Hematopoietic multipotent progenitor cell treated with erythropoietin and hydrocortisone succinate and interleukin-3 and kit ligand, for 8 days (in vitro differentiated cells): ENCODE measurements at regions not wholly inside any gene's neighbourhood (a gene's known extent, or its start where the extent isn't known, plus 50 kb on each side); places are given as distances from the start of the nearest gene placed in this dataset.
"Not testable (repeated sequence)": the region's sequence is repeated elsewhere in the genome, so short reads cannot be mapped to it uniquely, and the experiment has no call there.

Experiments used
- DNase-seq: peaks from one replicate; pipeline ENCODE4 v3.0.0-alpha.2; 2015

DNA sequence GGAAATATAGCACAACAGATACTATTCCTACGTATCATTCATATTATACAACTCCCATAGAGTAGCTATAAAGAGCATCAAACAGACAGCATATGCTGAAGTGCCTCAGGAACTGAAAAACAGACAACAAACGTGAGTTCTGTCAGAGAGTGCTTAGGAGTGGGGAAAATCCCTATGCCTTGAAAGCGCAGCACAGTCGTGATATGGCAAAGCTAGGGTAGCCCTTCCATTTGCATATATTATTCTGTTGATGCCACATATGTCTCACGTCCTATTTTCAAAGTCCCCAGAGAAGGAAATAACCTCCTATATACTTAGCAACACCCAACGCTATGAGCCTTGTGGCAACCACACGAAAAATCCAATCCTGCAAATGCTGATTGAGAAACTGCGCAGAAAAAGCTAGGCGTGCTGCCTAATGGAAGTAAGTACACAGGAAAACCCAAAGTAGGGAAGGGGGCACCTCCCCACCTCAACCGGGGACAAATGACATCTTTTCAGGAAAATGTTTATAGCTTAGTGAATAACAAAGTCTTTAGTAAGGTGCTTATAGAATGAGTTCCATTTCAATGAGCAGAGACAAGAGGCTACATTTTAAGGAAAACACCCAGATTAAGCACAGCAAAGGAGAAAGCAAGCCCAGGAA lies 105.1 kb downstream of the MED10 start:
- DNase-seq, result no peak

DNA sequence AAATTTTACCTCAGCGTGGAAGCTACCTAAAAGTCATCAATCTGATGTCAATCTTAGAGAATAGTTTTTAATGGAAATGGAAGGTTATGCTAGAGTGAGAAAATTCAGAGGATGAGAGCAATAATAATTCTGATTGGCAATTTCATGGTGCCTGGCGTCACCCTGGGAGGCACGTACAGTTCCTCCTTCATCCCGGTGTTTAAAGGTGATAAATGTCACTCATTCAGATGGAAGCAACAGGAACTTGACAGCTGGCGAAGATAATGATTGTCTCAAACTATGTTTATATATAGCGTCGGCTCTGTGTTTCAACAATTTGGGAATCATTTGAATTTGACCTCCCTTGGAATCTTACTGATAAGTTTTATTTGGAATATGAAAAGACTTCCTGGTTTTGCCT lies 108.4 kb downstream of the MED10 start:
- DNase-seq, result no peak

DNA sequence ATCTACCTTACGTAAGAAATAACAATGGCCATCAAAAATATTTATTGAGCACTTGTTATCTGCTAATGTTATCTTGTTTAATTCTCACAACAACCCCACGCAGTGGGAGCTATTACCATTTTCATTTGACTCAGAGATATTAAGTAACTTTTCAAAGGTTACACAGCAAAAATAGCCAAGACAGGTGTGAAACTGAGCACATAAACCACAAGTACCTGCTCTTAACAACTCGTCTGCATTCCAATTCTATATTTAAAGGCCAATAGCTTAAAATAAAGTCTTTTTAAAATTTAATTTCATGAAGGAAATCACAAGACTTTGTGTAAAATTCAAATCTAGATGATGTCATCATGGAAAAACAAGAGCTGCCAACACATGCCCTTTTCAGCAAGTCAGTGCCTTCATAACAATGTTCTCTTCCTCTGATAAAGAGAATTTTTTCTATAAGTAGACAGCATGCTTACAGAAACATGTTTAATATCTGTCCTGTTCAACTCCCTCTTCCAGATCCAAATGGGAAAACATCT lies 111.6 kb downstream of the MED10 start:
- DNase-seq, result no peak

DNA sequence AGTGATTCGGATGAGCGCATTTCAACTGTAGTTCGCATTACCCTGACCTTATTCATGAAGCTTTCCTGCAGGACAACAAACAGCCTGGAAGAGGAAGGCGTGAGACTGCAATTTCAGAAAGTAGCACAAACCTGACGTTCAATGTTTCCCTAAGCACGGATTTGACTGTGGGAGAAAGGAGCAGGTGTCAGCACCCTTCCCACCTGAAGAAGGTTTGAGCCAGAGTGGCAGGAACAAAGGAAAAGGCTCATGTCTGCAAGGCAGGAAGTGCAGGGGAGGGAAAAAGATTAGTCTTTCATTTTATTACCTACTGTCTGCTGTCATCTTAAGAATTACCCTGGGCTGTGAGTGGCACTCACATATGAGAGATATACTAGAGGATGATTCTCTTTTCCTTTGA lies 114.0 kb downstream of the MED10 start:
- DNase-seq, result no peak

DNA sequence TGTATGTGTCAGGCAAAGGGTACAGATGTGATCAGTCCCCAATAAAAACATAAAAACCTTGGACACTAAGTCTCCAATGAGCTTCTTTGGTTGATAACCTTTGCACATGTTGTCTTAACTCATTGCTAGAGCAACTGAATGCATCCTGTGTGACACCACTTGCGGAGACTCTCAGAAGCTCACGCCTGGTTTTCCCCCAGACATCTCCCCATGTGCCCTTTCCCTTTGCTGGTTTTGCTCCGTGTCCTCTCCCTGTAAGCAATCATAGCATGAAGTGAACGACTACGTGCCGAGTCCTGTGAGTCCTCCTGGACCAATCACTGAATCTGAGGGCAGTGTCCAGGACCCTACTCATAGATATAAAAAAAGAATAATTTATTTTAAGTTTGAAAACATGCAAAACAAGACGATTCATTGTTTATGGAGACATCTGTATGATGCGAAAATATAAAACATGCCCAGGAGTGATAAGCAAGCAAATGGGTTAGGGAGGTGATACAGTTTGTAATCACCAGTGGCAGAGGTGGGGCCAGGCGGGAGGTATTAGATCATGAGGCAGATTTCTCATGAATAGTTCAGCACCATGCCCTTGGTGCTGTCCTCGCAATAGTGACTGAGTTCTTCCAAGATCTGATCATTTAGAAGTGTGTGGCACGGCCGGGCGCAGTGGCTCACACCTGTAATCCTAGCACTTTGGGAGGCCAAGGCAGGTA lies 115.5 kb downstream of the MED10 start:
- DNase-seq, result no peak

DNA sequence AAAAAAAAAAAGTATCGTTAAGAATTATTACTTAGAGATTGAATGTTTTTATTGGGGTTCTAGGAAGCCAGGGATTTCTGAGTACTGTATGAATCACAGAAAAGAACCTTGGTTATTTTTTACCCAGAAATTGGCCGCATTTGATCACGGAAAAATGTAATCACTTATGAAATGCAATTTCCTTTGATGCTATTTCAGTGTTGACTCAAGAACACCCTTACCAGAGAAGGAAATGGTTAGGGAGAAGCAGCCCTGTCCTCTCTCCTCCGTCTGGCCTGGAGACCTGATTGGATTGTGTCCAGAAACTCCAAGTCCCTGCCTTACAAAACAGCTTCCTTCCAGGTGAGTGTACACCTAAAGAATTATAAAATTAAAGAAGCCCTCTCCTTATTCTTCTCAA lies 116.7 kb downstream of the MED10 start:
- DNase-seq, result no peak

DNA sequence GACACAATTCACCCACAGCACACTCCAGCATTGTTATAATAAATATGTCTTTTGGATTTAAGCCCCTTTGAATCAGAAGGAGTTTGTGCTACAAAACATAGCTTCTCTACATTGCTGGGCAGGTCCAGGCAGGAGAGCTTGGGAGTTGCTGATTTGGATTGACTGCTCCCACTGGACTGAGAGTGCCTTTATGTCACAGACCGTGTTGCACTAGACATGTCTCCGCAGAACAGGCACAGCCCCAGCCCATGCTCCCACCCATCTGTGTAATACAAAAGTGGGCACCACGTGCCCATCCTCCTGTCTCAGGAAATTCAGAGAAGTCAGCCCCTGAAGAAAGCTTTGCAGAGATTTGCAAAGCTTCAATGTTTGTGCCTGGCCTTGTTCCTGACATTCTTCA lies 117.1 kb downstream of the MED10 start:
- no peak for DNase-seq

DNA sequence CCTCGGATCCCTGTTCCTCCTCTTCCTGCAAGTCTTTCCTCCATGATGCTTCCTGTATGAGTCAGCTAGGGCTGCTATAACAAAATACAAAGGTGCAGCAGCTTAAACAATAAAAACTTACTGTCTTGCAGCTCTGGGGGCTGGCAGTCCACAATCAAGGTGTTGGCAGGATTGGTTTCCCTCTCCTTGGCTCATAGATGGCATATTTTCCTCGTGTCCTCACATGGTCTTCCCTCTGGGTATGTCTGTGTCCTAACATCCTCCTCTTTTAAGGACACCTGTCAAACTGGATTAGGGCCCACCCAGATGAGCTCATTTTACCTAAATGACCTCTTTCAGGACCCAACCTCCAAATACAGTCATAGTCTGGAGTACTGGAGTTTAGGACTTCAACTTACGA lies 117.5 kb downstream of the MED10 start:
- DNase-seq, result no peak

DNA sequence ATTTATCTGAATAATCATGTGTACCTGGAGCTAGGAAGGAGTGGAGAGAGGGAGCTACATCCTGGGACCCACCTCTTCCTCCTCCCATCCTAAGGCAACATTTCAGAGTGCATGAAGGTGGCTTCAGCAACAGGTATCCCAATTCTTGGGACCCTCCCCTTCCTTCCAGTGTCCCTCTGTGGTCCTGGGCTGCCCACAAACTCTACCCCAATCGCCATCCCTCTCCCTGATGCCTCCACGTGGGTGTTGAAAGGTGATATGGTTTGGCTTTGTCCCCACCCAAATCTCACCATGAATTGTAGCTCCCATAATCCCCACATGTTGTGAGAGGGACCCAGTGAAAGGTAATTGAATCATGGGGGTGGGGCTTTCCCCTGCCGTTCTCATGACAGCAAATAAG lies 121.4 kb downstream of the MED10 start:
- DNase-seq, result no peak

DNA sequence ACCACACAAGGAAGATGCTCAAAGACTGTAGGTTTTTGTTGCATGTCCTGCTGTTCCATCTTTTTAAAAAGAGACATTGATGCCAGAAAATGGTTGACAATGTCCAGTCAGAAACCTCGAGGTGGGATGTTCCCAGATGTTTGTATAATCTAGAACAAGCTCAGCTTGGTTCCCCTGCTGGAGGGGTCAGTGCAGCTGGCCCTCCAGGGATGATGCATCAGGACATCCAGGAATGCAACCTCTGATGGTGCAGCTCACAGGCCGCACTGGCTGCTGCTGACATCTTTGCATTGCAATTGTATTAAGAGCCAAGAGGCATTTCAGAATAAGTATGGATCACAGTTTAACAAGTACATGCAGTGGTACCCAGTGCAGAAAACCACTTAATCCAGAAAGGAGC lies 122.4 kb downstream of the MED10 start:
- no peak for DNase-seq

DNA sequence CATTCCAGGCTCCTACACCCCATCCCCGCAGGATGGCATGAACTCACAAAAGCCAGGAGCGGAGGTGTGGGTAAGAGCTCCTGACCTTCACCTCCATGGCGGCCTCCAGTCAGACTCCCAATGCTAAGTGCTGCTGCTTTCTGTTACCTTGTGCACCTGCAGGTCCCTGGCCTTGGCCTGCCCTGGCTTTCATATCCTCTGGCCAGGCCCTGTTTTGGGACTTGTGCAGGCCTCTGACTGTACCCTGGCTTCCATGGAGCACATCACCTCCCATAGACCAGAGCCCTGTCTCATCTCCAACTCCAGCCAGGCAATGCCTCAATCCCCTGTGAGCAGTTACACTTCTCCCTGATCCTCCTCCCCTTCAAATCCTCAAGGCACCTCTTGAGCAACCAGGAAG lies 124.5 kb downstream of the MED10 start:
- DNase-seq, result no peak

DNA sequence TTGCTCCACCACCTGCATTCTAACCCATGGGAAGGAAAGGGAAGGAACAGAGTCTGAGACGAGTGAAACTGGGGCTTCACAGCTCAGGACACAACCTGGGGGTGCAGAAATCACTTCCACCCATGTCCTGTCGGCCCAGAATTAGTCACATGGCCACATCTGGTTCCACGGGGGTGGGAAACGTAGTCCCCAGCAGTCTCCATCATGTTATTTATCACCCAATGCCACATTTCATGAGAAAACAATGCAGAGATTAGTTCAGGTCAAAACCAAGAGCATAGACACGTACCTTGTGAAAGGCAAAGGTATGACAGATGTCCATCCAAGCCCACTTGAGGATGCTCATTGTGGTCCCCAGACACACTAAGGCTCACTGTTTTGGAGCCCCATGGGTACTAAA lies 125.1 kb downstream of the MED10 start:
- DNase-seq, result no peak

DNA sequence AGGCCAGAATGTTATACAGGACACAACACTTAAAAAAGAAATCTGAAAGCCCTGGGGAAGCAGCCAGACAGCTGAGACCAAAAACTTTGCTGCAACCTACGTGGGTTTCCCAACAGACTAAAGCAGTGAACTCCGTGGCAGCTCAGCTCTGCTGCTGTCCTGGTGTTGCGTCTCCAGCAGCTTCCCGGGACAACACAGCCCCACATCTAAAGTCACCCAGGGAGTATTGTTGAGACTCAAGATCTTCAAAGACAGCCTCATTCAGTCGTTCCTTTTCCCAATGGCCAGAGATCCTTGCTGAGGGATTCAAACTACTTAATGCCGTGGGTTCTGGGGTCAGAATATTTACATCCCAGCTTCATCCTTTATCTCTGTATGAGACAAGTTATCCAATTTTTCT lies 125.8 kb downstream of the MED10 start:
- DNase-seq, result no peak

DNA sequence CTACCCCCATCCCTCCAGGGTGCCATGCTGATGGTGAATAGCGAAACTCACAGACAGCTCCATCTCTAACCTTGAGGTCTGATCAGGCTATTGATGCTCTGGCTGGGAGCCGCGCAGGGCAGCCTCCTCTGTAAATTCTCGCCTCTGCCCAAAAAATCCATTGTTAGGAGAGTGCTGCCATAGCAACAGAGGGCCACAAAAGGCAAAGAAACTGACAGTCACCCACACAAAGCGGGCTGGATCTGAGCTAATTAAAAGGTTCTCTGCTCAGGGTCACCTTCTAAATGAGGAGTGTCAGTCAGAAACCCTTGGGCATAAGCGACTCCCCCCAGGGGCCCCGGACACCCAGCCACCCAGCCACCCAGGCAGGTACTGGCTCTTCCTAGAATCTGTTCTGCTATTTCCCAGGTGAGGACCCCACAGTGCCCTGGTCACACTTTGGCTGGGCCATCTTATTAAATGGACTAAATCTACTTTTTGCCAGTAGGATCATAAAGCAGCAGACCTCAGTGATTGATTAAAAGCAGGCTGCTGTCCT lies 126.7 kb downstream of the MED10 start:
- DNase-seq, result no peak

DNA sequence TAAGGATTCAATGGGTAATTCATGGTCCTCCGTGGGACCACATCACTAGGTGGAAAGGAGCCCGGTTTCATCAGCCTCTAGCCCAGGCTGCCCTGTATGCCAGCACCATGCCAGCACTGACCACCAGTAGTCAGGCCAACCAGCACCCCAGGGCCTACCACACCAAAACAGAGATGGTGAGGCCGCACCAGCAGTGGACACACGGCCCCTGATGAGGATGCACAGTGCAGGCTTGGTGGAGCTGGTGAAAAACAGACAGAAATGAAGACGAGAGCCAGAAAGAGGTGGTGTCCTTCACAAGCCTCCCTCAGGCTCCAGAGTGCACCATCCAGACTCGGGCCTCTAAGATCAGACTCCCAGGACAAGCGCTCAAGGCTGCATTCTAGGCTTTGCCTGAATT lies 128.2 kb downstream of the MED10 start:
- no peak for DNase-seq

DNA sequence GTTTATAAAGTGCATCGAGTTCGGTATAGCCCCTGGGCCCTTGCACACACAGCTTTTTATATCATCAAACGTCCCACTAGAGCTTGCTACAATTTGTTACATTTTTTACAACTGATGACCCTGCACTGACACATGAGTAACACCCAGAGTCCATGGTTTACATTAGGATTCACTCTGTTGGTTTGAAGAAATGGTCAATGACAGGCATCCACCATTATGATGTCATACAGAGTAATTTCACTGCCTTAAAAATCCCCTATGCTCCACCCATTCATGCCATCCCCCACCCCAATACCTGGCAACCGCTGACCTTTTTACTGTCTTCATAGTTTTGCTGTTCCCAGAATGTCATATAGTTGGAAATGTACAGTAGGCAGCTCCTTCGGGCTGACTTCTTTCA lies 130.2 kb downstream of the MED10 start:
- DNase-seq, result no peak

DNA sequence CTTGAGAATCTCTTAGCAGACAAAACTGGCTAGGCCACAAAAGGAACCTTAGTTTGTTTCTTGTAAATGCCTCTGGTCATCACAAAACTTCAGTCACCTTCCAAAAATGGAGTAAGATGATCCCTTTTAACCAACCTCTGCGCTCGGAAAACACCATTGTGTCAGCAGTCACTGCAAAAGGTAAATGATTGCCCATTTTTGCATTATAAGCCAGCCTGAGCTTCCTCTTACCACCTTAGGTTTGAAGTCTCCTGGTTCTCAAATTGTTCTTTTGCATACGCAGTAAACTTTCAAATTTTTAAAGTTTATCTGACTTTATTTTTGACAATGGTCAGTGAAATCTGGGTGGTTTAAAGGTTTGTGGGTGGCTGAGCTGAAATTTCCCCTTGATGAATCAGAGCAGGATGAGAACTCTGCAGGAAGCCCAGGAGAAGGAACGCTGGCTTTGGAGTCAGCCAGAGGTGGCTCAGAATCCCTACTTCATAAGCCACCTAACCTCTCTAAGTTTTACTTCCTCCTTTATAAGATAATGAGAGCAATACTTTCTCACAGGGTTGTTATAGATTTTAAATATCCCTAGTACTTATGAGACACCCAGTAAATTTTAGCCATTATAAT lies 131.4 kb downstream of the MED10 start:
- DNase-seq, result no peak

DNA sequence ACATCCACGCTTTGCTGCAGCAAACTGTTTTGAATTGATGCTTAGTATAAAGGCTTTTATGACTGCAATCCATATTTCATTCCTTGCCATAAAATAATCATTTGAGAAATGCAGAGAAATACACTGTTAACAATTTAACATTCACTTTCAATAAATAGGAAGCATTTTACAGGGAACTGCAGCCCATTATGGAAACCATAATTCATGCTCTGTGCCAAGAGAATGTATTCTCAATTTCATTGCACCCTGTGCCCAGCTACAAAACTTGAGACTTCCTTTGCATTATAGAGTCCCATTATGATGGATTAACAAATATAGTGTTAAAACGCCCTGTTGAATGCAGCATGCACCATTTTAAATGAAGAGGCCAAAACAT lies 134.0 kb downstream of the MED10 start:
- no peak for DNase-seq

DNA sequence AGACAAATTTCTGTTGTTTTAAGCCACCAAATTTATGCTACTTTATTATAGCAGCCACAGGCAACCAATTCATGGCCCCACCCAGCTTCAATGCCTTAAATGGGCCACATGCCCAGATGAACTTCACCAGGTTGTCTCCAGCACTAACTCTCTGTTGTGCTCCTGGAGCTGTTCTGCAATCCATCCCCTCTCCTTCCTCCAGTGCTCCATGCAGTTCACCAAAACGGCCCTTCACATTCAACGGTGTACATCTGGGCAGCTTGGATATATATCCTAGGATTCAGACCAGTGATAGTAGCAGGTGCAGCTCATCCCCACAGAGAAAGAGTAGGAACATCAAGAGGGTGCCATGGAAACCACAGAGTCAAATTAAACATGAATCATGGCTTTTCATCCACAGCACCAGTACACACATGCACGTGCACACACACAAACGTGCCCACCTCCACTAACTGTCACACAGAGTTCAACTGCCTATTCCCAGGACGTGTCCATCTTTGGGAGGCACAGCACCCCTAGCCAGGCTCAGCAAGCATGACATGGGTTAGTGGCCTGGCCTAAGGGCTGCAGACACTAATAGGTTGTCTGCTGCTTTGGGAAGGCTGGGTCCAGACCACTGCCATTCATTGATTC lies 134.5 kb downstream of the MED10 start:
- DNase-seq, result no peak

DNA sequence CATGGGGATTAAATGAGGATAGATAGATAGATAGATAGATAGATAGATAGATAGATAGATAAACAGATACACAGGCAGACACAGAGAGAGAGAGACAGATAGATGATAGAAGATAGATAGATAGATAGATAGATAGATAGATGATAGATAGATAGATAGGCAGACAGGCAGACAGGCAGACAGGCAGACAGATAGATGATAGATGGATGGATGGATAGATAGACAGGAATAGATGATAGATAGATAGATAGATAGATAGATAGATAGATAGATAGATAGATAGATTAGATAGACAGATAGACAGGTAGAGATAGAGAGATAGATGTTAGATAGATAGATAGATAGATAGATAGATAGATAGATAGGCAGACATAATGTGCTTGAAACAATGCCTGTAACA lies 137.3 kb downstream of the MED10 start:
- not testable (repeated sequence) for DNase-seq

DNA sequence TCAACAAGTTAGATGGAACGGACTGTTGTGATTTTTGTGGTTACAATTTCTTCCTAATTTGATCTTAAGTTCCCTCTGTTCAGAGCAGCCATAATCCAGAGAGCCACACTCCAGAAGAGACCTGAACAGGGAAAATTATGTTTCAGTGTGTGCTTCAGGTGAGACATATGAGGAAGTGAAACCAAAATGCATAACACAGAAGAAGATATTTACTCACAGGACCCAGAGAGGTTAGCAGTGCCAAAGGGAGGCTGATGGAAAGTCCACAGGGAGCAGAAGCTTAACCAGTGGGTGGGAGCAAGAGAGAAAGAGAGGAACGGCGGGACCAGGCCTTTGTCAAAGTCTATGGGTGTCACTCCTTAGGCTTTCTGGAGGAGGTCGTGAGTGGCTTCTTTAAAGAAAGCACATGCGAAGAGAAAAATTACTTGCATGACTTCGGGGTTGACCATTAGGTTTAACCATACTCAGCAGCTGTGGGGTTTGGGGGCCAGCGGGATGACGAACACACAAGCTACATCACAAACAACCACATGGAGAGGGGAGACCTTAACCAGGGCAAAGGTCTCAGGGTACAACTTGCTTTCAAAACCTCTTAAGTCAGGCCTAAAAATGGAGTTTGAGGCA lies 141.4 kb downstream of the MED10 start:
- no peak for DNase-seq

DNA sequence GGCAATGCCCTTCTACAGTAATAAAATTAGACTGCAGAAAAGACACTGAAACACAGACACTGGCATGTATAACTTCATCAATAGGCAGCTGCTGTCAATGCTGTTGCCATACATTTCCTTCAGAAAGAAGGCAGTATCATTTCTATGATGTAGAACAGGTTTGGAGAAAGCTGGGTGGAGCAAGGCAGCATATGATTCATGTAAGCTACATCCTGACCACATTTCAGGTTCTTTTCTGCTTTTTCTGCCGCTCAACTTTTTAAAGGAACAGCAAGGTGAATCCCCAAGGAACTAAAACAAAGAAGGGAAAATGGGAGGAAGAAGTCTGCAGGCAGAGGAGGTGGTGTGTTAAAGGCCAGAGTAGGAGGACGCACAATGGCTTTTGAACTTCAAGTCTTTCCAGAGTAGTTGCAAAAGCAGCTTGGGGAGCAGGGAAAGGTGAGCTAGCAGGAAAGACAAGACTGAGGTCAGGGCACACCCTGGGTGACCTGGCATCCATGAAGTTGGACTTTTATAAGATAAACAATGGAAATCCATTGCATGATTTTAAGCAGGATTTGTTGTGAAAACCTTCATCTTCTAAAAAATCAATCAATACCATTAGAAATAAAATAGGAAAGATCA lies 142.1 kb downstream of the MED10 start:
- no peak for DNase-seq

DNA sequence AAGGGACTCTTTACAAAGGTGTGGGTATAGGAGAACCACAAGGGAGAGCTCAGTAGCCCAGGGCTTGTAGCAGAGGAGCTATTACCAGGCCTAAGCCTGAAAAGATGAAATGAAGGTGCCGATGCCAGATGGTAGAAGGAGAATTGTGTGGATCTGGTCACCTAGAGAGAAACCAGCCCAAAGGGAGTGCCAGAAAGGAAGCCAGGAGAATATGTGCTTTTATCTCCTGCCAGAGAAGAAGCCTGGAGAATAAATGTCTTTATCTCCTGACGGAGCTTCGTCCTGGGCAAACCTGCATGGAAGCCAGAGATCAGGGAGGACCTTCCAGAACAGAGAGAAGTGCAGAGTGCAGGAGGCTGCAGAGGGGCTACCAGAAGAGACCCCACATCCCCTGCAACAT lies 142.6 kb downstream of the MED10 start:
- DNase-seq, result no peak
